GM19023 (cell line): ENCODE measurements at regions not wholly inside any gene's neighbourhood (a gene's known extent, or its start where the extent isn't known, plus 50 kb on each side); places are given as distances from the start of the nearest gene placed in this dataset.
A peak's percentile ranks its signal among the peaks of the same experiment; 100 is the strongest.
"Not testable (repeated sequence)": the region's sequence is repeated elsewhere in the genome, so short reads cannot be mapped to it uniquely, and the experiment has no call there.

ENCODE experiments used
- ATAC-seq: cut with Tn5 transposase; IDR thresholded peaks from one replicate; pipeline ENCODE4 v1.9.1; 2021; ENCODE audit warnings: mild to moderate bottlenecking, moderate library complexity; ENCODE audit not compliant: unreplicated experiment

- no peak for ATAC-seq
These were observed 137.6 kb upstream of the ESX1 start for GRCh38 chrX:104392350-104392749.

- ATAC-seq = no peak
These were observed 137.2 kb upstream of the ESX1 start for GRCh38 chrX:104391906-104392305.

GRCh38 chrX:104376937-104377336, 122.2 kb upstream of the ESX1 start:
- ATAC-seq = no peak

- no peak for ATAC-seq
These were observed 117.8 kb upstream of the ESX1 start for GRCh38 chrX:104372547-104372946.

GRCh38 chrX:104370089-104370488, 115.4 kb upstream of the ESX1 start:
- ATAC-seq = no peak

- ATAC-seq = not testable (repeated sequence)
These were observed 106.0 kb upstream of the ESX1 start for GRCh38 chrX:104360774-104361173.

- ATAC-seq = no peak
These were observed 104.4 kb upstream of the ESX1 start for GRCh38 chrX:104359124-104359523.

GRCh38 chrX:104351173-104351769, 96.5 kb upstream of the ESX1 start:
- ATAC-seq = no peak

GRCh38 chrX:104347860-104348259, 93.1 kb upstream of the ESX1 start:
- ATAC-seq = no peak

- peak; percentile 89 for ATAC-seq
These were observed 88.8 kb upstream of the ESX1 start for GRCh38 chrX:104343428-104344129.

GRCh38 chrX:104342065-104342464, 87.3 kb upstream of the ESX1 start:
- ATAC-seq = no peak

GRCh38 chrX:104335756-104336155, 81.0 kb upstream of the ESX1 start:
- no peak for ATAC-seq

- ATAC-seq = no peak
These were observed 80.2 kb upstream of the ESX1 start for GRCh38 chrX:104334971-104335370.

GRCh38 chrX:104330966-104331365, 76.2 kb upstream of the ESX1 start:
- ATAC-seq = no peak

GRCh38 chrX:104329731-104330130, 75.0 kb upstream of the ESX1 start:
- no peak for ATAC-seq

GRCh38 chrX:104325213-104325585, 70.5 kb upstream of the ESX1 start:
- ATAC-seq = no peak

GRCh38 chrX:104324461-104325212, 69.9 kb upstream of the ESX1 start:
- ATAC-seq = no peak

GRCh38 chrX:104319346-104319745, 64.6 kb upstream of the ESX1 start:
- no peak for ATAC-seq

GRCh38 chrX:104318330-104319009, 63.7 kb upstream of the ESX1 start:
- no peak for ATAC-seq

GRCh38 chrX:104316739-104317138, 62.0 kb upstream of the ESX1 start:
- ATAC-seq = no peak

- ATAC-seq = no peak
These were observed 60.8 kb upstream of the ESX1 start for GRCh38 chrX:104315555-104315954.
